ENCODE measurements at regions not wholly inside any gene's neighbourhood (a gene's known extent, or its start where the extent isn't known, plus 50 kb on each side); places are given as distances from the start of the nearest gene placed in this dataset.

DNA sequence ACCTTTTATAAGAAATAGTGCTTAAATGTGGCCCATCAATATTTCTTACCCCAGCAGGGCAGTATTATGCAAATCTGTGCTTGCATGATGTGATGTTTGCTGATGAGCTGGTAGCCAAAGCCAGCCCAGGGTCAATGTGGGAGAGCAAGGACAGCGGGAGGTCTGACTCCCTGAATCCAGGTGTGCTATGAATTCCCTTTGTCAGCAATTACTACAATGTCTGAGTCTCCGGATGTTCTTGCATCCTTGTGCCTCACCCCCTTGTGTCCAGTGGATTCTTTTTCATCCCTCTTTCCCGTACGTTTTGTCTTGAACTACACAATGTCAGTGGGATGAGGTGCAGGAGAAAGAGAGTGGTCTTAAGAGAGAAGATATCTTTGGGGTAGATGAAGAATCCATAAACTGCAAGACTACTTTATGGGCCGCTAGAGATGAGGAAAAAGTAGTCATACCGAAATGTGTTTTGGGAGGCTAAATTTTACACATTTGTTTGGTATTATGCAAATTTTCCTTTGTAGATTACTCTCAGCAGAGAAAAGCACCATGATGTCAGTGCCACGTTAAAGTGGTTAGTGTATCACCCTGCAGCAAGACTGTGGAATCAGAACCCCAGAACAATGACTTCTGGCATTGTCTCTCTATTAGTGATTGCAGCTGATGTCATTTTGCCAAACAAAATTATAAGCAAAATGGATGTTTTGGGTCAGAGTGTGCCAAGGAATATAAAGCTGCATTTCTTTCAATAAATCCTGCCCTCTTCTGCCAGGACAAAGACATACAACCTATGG is 53.5 kb upstream of the TSHZ3 start:
- no peak overlapping the region for H3K4me2 ChIP-seq
- ChIA-PET CTCF (interaction anchor here (1.2 to 1.8 kb wide), 2 partner anchors 10 to 736 kb away, joined by 3 to 7 read pairs; no protein-coding TSS in a partner anchor), POLR2A (no interaction called here)
- FAIRE-seq, result no peak
- no peak overlapping the region for H3K27ac ChIP-seq
- no peak for ATAC-seq
- no peaks in the 10 kb centered on the region for H3K4me1 ChIP-seq
- no peaks in the 10 kb centered on the region for H3K9me3 ChIP-seq
- WGBS (ENCODE audit: missing lambda C conversion rate), result 9% methylated on average over 7 of the region's 7 CpGs
- no peak overlapping the region for H3K4me3 ChIP-seq
- no peak for TF ChIP-seq PHF8 (IDR thresholded peaks at IDR 0.05; ENCODE audit: borderline replicate concordance, low read depth)
- no peak for TF ChIP-seq KDM1A (IDR thresholded peaks at IDR 0.05; ENCODE audit: low read depth)
- no peak for TF ChIP-seq RARB (CRISPR knock-in tag; IDR thresholded peaks at IDR 0.05)
- TF ChIP-seq, protein P1, sequence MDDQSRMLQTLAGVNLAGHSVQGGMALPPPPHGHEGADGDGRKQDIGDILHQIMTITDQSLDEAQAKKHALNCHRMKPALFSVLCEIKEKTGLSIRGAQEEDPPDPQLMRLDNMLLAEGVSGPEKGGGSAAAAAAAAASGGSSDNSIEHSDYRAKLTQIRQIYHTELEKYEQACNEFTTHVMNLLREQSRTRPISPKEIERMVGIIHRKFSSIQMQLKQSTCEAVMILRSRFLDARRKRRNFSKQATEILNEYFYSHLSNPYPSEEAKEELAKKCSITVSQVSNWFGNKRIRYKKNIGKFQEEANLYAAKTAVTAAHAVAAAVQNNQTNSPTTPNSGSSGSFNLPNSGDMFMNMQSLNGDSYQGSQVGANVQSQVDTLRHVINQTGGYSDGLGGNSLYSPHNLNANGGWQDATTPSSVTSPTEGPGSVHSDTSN (IDR thresholded peaks at IDR 0.05), result no peak
- no peak for TF ChIP-seq NR3C1 (IDR thresholded peaks at IDR 0.05)
- TF ChIP-seq EP300 (IDR thresholded peaks at IDR 0.05), result no peak
- peak; percentile 88 for TF ChIP-seq MAFK (IDR thresholded peaks at IDR 0.05; ENCODE audit: partially characterized antibody)
- TF ChIP-seq, protein P2, sequence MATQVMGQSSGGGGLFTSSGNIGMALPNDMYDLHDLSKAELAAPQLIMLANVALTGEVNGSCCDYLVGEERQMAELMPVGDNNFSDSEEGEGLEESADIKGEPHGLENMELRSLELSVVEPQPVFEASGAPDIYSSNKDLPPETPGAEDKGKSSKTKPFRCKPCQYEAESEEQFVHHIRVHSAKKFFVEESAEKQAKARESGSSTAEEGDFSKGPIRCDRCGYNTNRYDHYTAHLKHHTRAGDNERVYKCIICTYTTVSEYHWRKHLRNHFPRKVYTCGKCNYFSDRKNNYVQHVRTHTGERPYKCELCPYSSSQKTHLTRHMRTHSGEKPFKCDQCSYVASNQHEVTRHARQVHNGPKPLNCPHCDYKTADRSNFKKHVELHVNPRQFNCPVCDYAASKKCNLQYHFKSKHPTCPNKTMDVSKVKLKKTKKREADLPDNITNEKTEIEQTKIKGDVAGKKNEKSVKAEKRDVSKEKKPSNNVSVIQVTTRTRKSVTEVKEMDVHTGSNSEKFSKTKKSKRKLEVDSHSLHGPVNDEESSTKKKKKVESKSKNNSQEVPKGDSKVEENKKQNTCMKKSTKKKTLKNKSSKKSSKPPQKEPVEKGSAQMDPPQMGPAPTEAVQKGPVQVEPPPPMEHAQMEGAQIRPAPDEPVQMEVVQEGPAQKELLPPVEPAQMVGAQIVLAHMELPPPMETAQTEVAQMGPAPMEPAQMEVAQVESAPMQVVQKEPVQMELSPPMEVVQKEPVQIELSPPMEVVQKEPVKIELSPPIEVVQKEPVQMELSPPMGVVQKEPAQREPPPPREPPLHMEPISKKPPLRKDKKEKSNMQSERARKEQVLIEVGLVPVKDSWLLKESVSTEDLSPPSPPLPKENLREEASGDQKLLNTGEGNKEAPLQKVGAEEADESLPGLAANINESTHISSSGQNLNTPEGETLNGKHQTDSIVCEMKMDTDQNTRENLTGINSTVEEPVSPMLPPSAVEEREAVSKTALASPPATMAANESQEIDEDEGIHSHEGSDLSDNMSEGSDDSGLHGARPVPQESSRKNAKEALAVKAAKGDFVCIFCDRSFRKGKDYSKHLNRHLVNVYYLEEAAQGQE (IDR thresholded peaks at IDR 0.05), result no peak
- no peak for DNase-seq (ENCODE audit: low read depth in 1 of 2, low spot score in 1 of 2)

DNA sequence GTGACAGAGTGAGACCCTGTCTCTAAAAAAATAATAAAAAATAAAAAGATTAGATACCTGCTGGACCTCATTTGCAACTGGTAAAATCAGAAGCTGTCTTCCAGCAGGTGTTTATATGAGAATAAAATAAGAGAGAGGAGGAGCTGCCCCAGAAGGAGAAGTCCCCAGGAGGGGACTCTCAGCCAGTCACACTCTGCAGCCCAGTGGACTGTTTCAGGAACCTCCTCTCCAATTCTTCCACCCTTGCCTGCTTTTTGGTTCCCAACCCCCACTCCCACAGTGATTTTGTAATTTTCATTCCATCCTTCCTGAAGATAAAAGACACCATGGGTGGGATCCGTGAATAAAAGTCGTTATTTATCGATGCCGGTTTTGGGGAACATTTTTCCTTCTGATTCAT is 56.9 kb upstream of the TSHZ3 start:
- DNase-seq (ENCODE audit: low read depth in 1 of 2, low spot score in 1 of 2) (no peak), FAIRE-seq (no peak), ATAC-seq (no peak)
- ChIA-PET POLR2A (no interaction called here), CTCF (interaction anchor here (1.5 kb wide), 1 partner anchor 351 kb away, joined by 4 read pairs; no protein-coding TSS in a partner anchor)
- peaks cover 3% of the 10 kb centered on the region; the same call in 1 of the 3 replicates for H3K4me1 ChIP-seq
- no peak overlapping the region for H3K4me2 ChIP-seq
- 0 out of 3 replicates have a peak, but pooled peaks cover 2% of the 10 kb centered on the region for H3K9me3 ChIP-seq
- no peak overlapping the region for H3K27ac ChIP-seq
- 29% methylated on average over 4 of the region's 4 CpGs for WGBS (ENCODE audit: missing lambda C conversion rate)
- no peak overlapping the region for H3K4me3 ChIP-seq
- no peak for TF ChIP-seq JUNB (IDR thresholded peaks at IDR 0.05)
- TF ChIP-seq BHLHE40 (IDR thresholded peaks at IDR 0.05; ENCODE audit: low read depth, low read length), result no peak
- no peak for TF ChIP-seq POLR2A (IDR thresholded peaks at IDR 0.05; ENCODE audit: low read length)
- TF ChIP-seq FOSL2 (IDR thresholded peaks at IDR 0.05), result no peak
- no peak for TF ChIP-seq FOSL2 (CRISPR knock-in tag; IDR thresholded peaks at IDR 0.05)
- no peak for TF ChIP-seq MYC (IDR thresholded peaks at IDR 0.05; ENCODE audit: borderline replicate concordance, low read length)
- TF ChIP-seq, protein P2 (IDR thresholded peaks at IDR 0.05), result no peak
- TF ChIP-seq CBX2 (IDR thresholded peaks at IDR 0.05; ENCODE audit: borderline replicate concordance, low read depth), result no peak
- no peak for TF ChIP-seq RARB (CRISPR knock-in tag; IDR thresholded peaks at IDR 0.05)
- no peak for TF ChIP-seq EHF (CRISPR knock-in tag; IDR thresholded peaks at IDR 0.05)
- no peak for TF ChIP-seq NPAS2 (CRISPR knock-in tag; IDR thresholded peaks at IDR 0.05; ENCODE audit: borderline replicate concordance)
- TF ChIP-seq RCOR1 (IDR thresholded peaks at IDR 0.05; ENCODE audit: low read depth, low read length), result no peak
- TF ChIP-seq, protein P3, sequence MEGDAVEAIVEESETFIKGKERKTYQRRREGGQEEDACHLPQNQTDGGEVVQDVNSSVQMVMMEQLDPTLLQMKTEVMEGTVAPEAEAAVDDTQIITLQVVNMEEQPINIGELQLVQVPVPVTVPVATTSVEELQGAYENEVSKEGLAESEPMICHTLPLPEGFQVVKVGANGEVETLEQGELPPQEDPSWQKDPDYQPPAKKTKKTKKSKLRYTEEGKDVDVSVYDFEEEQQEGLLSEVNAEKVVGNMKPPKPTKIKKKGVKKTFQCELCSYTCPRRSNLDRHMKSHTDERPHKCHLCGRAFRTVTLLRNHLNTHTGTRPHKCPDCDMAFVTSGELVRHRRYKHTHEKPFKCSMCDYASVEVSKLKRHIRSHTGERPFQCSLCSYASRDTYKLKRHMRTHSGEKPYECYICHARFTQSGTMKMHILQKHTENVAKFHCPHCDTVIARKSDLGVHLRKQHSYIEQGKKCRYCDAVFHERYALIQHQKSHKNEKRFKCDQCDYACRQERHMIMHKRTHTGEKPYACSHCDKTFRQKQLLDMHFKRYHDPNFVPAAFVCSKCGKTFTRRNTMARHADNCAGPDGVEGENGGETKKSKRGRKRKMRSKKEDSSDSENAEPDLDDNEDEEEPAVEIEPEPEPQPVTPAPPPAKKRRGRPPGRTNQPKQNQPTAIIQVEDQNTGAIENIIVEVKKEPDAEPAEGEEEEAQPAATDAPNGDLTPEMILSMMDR (IDR thresholded peaks at IDR 0.05), result no peak
- TF ChIP-seq, protein P4, sequence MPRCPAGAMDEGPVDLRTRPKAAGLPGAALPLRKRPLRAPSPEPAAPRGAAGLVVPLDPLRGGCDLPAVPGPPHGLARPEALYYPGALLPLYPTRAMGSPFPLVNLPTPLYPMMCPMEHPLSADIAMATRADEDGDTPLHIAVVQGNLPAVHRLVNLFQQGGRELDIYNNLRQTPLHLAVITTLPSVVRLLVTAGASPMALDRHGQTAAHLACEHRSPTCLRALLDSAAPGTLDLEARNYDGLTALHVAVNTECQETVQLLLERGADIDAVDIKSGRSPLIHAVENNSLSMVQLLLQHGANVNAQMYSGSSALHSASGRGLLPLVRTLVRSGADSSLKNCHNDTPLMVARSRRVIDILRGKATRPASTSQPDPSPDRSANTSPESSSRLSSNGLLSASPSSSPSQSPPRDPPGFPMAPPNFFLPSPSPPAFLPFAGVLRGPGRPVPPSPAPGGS (IDR thresholded peaks at IDR 0.05), result no peak
- TF ChIP-seq, protein P5, sequence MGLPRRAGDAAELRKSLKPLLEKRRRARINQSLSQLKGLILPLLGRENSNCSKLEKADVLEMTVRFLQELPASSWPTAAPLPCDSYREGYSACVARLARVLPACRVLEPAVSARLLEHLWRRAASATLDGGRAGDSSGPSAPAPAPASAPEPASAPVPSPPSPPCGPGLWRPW (IDR thresholded peaks at IDR 0.05), result no peak
- no peak for TF ChIP-seq NR3C1 (IDR thresholded peaks at IDR 0.05)

All from A549 (cell line).